ENCODE measurements at regions not wholly inside any gene's neighbourhood (a gene's known extent, or its start where the extent isn't known, plus 50 kb on each side); places are given as distances from the start of the nearest gene placed in this dataset.
A peak's percentile ranks its signal among the peaks of the same experiment; 100 is the strongest.

GRCh38 chr13:50726164-50726563 is 117.3 kb downstream of the DLEU7 start:
- Histone ChIP-seq H4K20me1 (ENCODE audit: insufficient read depth, low read length) (no peaks in the 10 kb centered on the region), H3K9me2 (ENCODE audit: low read depth, low read length) (no peaks in the 10 kb centered on the region), H3K4me2 (ENCODE audit: low read length) (peak overlapping the region; percentile 6; the same call in 1 of the 2 replicates), H3K36me3 (ENCODE audit: insufficient read depth, low read length) (no peaks in the 10 kb centered on the region; the same call in 1 of the 2 replicates), H3K4me1 (ENCODE audit: insufficient read depth, low read length, severe bottlenecking) (peaks cover 33% of the 10 kb centered on the region), H3K27me3 (ENCODE audit: insufficient read depth, low read length) (no peaks in the 10 kb centered on the region), H3K27ac (ENCODE audit: low read depth, low read length, poor library complexity, severe bottlenecking) (peak overlapping the region; percentile 62), H3K9ac (ENCODE audit: low read length) (no peak overlapping the region), H3K9me3 (ENCODE audit: low read length) (peaks cover 8% of the 10 kb centered on the region), H3K4me3 (ENCODE audit: low read depth, low read length, poor library complexity, severe bottlenecking) (no peak overlapping the region), H2AFZ (ENCODE audit: low read length) (peak overlapping the region; percentile 76), H3F3A (ENCODE audit: insufficient read depth, low read length) (no peaks in the 10 kb centered on the region), H3K79me2 (ENCODE audit: insufficient read depth, low read length) (no peaks in the 10 kb centered on the region)
- TF ChIP-seq EZH2 (IDR thresholded peaks at IDR 0.05; ENCODE audit: borderline replicate concordance, low read length): no peak

- peaks cover 9% of the 10 kb centered on the region for H3K9me3 ChIP-seq (ENCODE audit: low read length)
- no peaks in the 10 kb centered on the region for H3K79me2 ChIP-seq (ENCODE audit: insufficient read depth, low read length)
- no peaks in the 10 kb centered on the region; the same call in 1 of the 2 replicates for H3K36me3 ChIP-seq (ENCODE audit: insufficient read depth, low read length)
- no peak overlapping the region for H3K9ac ChIP-seq (ENCODE audit: low read length)
- H3K4me2 ChIP-seq (ENCODE audit: low read length): no peak overlapping the region
- peaks cover 37% of the 10 kb centered on the region for H3K4me1 ChIP-seq (ENCODE audit: insufficient read depth, low read length, severe bottlenecking)
- no peaks in the 10 kb centered on the region for H3K9me2 ChIP-seq (ENCODE audit: low read depth, low read length)
- no peak overlapping the region for H2AFZ ChIP-seq (ENCODE audit: low read length)
- no peaks in the 10 kb centered on the region for H3K27me3 ChIP-seq (ENCODE audit: insufficient read depth, low read length)
- no peaks in the 10 kb centered on the region for H4K20me1 ChIP-seq (ENCODE audit: insufficient read depth, low read length)
- no peak overlapping the region for H3K27ac ChIP-seq (ENCODE audit: low read depth, low read length, poor library complexity, severe bottlenecking)
- no peak for TF ChIP-seq CTCF (IDR thresholded peaks at IDR 0.05; ENCODE audit: low read length)
- no peak for TF ChIP-seq EZH2 (IDR thresholded peaks at IDR 0.05; ENCODE audit: borderline replicate concordance, low read length)
- no peaks in the 10 kb centered on the region for H3F3A ChIP-seq (ENCODE audit: insufficient read depth, low read length)
- H3K4me3 ChIP-seq (ENCODE audit: low read depth, low read length, poor library complexity, severe bottlenecking): no peak overlapping the region
Observed at GRCh38 chr13:50729177-50729576, 114.3 kb downstream of the DLEU7 start.

- H3K4me1 ChIP-seq (ENCODE audit: insufficient read depth, low read length, severe bottlenecking): peaks cover 28% of the 10 kb centered on the region
- no peaks in the 10 kb centered on the region for H4K20me1 ChIP-seq (ENCODE audit: insufficient read depth, low read length)
- TF ChIP-seq EZH2 (IDR thresholded peaks at IDR 0.05; ENCODE audit: borderline replicate concordance, low read length) (no peak), CTCF (IDR thresholded peaks at IDR 0.05; ENCODE audit: low read length) (no peak)
- no peak overlapping the region for H2AFZ ChIP-seq (ENCODE audit: low read length)
- no peaks in the 10 kb centered on the region for H3F3A ChIP-seq (ENCODE audit: insufficient read depth, low read length)
- no peaks in the 10 kb centered on the region; the same call in 1 of the 2 replicates for H3K36me3 ChIP-seq (ENCODE audit: insufficient read depth, low read length)
- no peak overlapping the region for H3K27ac ChIP-seq (ENCODE audit: low read depth, low read length, poor library complexity, severe bottlenecking)
- H3K9me2 ChIP-seq (ENCODE audit: low read depth, low read length): no peaks in the 10 kb centered on the region
- no peak overlapping the region for H3K9ac ChIP-seq (ENCODE audit: low read length)
- peaks cover 9% of the 10 kb centered on the region for H3K9me3 ChIP-seq (ENCODE audit: low read length)
- no peak overlapping the region for H3K4me3 ChIP-seq (ENCODE audit: low read depth, low read length, poor library complexity, severe bottlenecking)
- no peak overlapping the region for H3K4me2 ChIP-seq (ENCODE audit: low read length)
- H3K79me2 ChIP-seq (ENCODE audit: insufficient read depth, low read length): no peaks in the 10 kb centered on the region
- H3K27me3 ChIP-seq (ENCODE audit: insufficient read depth, low read length): no peaks in the 10 kb centered on the region
Observed at GRCh38 chr13:50730496-50731351, 112.8 kb downstream of the DLEU7 start.

Data from OCI-LY1 (cell line).